ENCODE measurements at regions not wholly inside any gene's neighbourhood (a gene's known extent, or its start where the extent isn't known, plus 50 kb on each side); places are given as distances from the start of the nearest gene placed in this dataset.

- no peak for TF ChIP-seq CTCF (IDR thresholded peaks at IDR 0.05)
- TF ChIP-seq POLR2A (IDR thresholded peaks at IDR 0.05), result no peak
Measured at GRCh38 chr7:68689087-68689433, 909.2 kb upstream of the AUTS2 start.
